OCI-M2 (cell line): ENCODE measurements at regions not wholly inside any gene's neighbourhood (a gene's known extent, or its start where the extent isn't known, plus 50 kb on each side); places are given as distances from the start of the nearest gene placed in this dataset.

Experiments used
- DNase-seq: peaks from one replicate; lab custom pipeline; 2025; ENCODE audit not compliant: unreplicated experiment; lab: John Stamatoyannopoulos, UW

DNA sequence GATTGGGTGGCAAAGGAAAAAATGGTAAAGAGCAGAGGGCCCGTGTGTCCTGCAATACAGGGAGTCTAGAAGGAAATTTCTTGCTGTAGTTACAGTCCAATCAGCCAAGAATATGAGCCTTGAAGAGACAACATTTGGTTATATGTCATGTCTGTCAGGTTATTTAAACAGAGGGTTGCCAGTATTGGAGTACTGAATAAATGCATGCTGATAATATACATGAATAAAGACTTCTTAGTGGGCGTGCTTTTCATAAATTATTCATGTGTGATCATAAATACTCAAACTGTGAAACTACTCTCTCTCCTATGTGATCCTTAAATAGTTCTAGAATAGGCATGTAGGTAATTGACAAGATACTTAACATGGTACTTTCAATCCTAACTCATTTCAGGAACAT lies 249.0 kb downstream of the CRPPA start:
- no peak for DNase-seq

DNA sequence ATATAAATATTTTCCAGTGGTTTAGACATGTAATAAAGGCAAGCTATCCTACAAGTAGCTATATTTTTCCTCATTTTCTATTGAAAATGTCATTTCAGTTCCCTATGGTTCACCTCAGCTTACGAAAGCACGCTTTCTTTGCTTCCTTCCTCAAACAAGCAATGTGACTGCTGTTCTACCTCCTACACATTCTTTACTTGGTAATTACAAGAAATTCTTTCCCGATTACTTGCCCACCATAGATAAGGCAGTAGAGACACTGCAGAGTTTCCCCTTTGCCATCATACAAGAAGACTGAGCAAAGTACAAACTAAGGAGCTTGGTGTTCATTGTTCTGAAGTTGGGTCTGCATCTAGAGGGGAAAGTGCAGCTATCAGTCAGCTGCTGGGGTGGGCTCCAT lies 249.4 kb downstream of the CRPPA start:
- DNase-seq: no peak

DNA sequence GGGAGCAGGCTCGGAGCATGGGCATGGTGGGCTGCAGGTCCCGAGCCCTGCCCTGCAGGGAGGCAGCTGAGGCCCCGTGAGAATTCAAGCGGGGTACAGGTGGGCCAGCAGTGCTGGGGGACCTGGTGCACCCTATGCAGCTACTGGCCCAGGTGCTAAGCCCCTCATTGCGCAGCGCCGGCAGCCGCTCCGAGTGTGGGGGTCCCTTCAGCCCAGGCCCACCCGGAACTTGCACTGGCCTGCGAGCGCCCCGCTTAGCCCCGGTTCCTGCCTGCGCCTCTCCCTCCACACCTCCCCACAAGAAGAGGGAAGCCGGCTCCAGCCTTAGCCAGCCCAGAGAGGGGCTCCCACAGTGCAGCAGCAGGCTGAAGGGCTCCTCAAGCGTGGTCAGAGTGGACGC lies 250.7 kb downstream of the CRPPA start:
- no peak for DNase-seq

DNA sequence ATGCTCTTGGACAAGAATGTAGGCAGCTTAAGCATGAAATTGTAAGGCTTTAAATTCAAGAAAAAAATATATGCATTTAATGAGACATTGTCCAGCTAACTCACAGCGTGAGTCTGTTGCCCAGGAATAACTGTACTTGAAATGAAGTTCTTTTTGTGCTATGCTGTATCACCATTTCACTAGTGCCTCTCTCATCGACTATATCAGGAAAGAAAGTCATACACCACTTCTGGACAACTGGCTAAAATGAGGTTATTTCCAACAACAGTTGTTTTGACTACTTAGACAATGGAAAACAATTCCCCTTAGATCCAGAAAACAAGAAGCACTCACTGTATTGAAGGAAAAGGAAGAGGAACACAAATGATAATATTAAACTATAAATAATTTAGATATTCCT lies 251.8 kb downstream of the CRPPA start:
- no peak for DNase-seq

DNA sequence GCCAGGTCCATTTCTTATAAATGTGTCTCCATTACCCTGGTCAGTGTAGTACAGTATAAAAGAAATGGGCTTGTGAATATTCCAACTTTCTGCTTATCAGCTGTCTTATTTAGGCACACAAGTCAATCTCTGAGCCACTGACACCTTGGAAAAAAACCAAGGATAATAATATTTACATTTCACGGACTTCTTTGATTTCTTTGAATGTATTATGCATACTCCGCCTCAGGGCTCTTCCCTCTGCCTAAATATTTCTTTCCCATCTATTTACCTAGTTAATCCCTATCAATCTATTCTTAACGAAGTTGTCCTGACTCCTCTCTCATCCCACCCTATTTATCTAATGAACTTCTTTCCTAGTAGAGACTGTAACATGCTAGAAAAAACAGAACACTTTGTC lies 253.8 kb downstream of the CRPPA start:
- DNase-seq: no peak

DNA sequence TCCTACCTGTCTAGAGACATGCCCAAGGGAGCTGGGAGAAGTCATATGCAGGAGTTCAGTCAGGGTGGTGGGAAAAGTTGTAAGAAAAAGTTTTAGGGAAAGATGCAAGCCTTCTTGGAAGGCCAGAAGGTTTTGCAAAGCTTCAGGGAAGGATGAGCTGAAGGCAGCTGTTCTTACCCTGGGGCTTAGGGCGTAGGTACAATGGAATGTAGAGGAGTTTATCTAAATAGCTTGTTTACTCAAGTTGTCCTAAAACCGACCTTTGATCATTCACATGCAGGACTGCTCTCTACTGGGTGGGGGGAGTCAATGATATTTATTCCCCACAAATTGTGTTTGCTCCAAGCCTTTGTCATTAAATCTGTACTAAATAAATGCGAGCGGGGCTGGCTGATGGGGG lies 277.0 kb downstream of the CRPPA start:
- no peak for DNase-seq

- DNase-seq: no peak
Observed at GRCh38 chr7:16137944-16138343, 283.4 kb downstream of the CRPPA start.

DNA sequence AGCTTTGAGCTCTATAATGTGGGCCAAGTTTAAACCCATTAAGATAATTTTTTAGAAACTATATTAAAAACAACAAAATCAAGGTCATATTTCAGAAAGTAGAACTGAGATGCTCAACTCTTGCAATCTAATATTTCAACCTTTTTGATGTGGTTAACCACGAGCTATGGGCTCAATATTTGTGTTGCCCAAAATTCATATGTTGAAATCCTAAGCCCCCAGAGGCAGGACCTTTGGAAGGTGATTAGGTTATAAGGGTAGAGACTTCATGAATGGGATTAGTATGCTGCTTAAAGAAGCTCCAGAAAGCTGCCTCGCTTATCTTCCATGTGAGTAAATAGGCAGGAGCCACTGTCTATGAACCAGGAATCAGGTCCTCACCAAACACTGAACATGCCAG lies 284.4 kb downstream of the CRPPA start:
- no peak for DNase-seq

GRCh38 chr7:16135658-16136057 lies 285.7 kb downstream of the CRPPA start:
- DNase-seq: no peak

DNA sequence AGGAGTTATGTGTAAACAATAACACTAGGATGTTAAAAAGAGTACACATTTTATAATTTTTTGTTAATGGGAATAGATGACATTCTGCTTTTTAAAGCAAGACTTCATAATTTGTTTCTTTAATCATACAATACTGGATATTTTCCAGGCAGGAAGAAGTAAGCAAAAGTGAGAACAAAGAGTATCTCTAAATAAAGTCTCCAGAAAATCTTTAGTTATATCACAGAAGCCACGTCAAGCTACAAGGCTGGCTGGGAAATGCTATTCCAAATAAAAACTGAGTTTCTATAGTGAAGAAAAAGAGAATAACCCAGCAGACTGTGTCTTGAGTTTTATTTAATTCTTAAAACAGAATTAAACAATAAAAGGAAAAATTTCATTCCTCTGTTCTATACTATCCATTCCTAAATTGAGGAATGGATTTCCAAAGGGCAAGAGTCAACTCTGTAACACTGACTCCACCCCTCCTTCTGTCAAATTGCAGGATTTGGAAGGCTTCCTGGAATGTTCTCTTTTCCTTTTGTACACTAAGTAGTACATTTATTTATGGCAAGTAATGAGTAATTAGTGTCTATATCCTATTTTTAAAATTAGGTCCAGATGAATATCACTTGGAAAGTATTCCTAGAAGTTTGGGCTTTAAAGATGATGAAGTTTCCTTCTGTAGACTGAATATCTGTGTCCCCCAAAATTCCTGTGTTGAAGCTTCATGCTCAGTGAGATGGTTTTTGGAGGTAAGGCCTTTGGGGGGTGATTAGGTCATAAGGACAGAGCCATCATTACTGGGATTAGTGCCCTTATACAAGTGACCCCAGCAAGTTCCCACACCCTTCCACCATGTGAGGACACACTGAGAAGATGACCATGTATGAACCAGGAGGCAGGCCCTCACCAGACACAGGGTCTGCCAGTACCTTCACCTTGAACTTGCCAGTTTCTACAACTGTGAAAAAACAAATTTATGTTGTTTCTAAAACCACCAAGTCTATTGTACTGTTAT lies 290.9 kb downstream of the CRPPA start:
- DNase-seq: no peak

- DNase-seq: no peak
Observed at GRCh38 chr7:16129431-16130110, 291.8 kb downstream of the CRPPA start.

DNA sequence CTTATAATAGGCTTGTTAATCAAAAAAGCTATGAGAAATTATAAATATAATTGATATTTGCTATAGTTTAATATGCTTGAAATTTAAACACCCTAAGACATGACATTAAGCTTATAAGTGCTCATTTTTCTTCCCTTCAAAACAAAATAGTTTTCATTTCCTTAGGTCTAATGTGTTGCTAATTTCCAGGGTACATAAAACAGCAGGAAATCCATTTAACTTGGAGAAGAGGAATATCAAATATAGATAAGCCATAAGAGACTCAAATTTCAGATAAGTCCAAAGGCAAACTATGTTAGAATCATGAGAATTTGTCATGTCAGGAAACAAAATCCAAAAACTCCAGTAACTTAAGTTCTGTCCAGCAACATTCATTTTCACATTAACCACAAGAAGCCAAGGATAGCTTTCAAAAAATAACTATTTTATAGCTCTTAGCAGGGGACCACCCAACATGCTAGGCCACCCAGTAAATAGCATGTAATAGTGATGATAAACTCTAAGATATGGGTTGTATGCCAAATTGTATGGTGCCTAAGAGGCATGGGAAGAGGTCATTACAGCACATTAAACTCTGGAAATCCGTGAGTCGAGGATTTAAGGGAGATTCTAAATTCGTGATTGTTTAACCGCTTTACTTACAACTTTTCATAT lies 298.1 kb downstream of the CRPPA start:
- no peak for DNase-seq

GRCh38 chr7:16121876-16122390 lies 299.4 kb downstream of the CRPPA start:
- no peak for DNase-seq

GRCh38 chr7:16115374-16115773 lies 306.0 kb downstream of the CRPPA start:
- DNase-seq: no peak

GRCh38 chr7:16114633-16115032 lies 306.7 kb downstream of the CRPPA start:
- DNase-seq: no peak

DNA sequence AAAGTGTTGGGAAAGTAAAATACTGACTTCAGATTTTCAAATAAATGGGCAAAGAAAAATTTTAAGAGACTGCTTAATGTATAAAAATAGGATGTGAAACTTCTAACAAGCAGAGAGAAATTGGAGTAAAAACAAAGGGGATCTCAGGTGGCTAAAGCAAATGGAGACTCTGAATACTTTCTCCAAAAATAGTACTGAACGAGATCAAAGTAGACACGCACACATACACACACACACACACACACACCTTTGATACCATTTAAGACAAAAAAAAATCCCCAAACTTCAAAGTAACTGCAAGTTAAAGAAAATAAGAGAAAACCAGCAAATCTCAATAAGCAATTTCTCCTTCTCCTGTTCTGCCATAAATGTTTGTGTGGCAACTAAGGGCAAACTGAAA lies 307.3 kb downstream of the CRPPA start:
- DNase-seq: no peak

DNA sequence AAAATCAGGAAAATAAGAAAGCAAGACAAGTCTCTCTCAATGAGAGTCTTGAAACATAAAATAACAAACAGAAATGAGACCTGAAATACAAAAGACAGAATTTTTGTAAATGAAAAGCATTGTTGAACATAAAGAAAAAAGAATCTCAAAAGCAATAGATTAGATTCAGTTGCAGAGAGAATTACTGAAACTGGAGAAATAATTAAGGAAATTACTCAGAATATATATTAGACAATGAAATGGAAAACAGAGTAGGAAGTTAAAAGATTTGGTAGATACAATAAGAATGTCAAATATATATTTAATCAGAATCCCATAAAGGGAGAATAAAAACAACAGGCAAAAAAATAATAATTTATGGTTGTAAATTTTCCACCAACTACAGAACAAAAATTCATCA lies 308.3 kb downstream of the CRPPA start:
- no peak for DNase-seq

GRCh38 chr7:16106869-16107268 lies 314.5 kb downstream of the CRPPA start:
- DNase-seq: no peak

DNA sequence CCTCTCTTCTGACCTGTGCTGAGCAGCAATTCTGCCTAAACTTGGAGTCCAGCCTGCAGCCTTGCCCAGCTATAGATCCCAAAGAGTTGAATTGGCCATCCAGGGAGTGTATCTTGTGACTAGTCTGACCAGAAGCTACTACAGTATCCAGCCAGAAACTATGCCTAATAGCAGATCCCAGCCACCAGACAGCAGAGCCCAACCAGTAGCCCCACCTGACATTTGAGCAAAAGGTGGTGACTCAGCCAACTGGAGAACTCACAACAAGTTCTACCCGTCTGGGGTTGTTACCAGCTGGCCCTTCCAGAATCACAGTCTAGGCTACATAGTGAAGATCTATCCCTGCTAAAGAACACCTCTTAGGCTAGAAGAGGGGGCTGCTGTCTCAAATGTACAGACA lies 315.0 kb downstream of the CRPPA start:
- DNase-seq: no peak

GRCh38 chr7:16099302-16099849 lies 322.0 kb downstream of the CRPPA start:
- no peak for DNase-seq

- no peak for DNase-seq
Observed at GRCh38 chr7:16098585-16099179, 322.7 kb downstream of the CRPPA start.
